Body of pancreas (tissue), 4 donors: ENCODE measurements at regions not wholly inside any gene's neighbourhood (a gene's known extent, or its start where the extent isn't known, plus 50 kb on each side); places are given as distances from the start of the nearest gene placed in this dataset.

ENCODE experiments used
- POLR2A ChIP-seq, 3 donors: fragments of 450-650 bp; IDR thresholded peaks; one replicate each; pipeline ENCODE4 v1.6.1; 2016; ENCODE audit warnings: antibody characterized with exemption in 3 of 3, mild to moderate bottlenecking in 2 of 3
- TF ChIP-seq, protein P1 (sequence below), 7 experiments: fragments of 450-650 bp in 4 of 7; fragments of 200-600 bp in 3 of 7; sonication (generic) in 3 of 7; IDR thresholded peaks; one replicate each; pipeline ENCODE4 v1.5.1; 2016 to 2019; ENCODE audit warnings: antibody characterized with exemption in 7 of 7

- TF ChIP-seq, protein P1, sequence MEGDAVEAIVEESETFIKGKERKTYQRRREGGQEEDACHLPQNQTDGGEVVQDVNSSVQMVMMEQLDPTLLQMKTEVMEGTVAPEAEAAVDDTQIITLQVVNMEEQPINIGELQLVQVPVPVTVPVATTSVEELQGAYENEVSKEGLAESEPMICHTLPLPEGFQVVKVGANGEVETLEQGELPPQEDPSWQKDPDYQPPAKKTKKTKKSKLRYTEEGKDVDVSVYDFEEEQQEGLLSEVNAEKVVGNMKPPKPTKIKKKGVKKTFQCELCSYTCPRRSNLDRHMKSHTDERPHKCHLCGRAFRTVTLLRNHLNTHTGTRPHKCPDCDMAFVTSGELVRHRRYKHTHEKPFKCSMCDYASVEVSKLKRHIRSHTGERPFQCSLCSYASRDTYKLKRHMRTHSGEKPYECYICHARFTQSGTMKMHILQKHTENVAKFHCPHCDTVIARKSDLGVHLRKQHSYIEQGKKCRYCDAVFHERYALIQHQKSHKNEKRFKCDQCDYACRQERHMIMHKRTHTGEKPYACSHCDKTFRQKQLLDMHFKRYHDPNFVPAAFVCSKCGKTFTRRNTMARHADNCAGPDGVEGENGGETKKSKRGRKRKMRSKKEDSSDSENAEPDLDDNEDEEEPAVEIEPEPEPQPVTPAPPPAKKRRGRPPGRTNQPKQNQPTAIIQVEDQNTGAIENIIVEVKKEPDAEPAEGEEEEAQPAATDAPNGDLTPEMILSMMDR (IDR thresholded peaks at IDR 0.05) = no peak
- no peak for TF ChIP-seq POLR2A (IDR thresholded peaks at IDR 0.05)
Measured at GRCh38 chr4:112889619-112890527, 159.6 kb upstream of the ANK2 start.
